ENCODE measurements at regions not wholly inside any gene's neighbourhood (a gene's known extent, or its start where the extent isn't known, plus 50 kb on each side); places are given as distances from the start of the nearest gene placed in this dataset.

GRCh38 chr5:105945203-105945972 lies 1725.3 kb downstream of the EFNA5 start:
- no peak overlapping the region for H3K4me3 ChIP-seq (ENCODE audit: low read depth, low read length)
- DNase-seq: no peak
- no peak for TF ChIP-seq CTCF (IDR thresholded peaks at IDR 0.05; ENCODE audit: low read depth, low read length, missing control alignments)
- no peak overlapping the region for H3K27ac ChIP-seq
- in situ Hi-C loops (cut with HindIII; ENCODE audit: low pct_ligation_motif_present, low sequenced_read_pairs): no loop called here
- no peaks in the 10 kb centered on the region for H3K27me3 ChIP-seq (replicated peaks)
- no peaks in the 10 kb centered on the region for H3K36me3 ChIP-seq (replicated peaks)

DNA sequence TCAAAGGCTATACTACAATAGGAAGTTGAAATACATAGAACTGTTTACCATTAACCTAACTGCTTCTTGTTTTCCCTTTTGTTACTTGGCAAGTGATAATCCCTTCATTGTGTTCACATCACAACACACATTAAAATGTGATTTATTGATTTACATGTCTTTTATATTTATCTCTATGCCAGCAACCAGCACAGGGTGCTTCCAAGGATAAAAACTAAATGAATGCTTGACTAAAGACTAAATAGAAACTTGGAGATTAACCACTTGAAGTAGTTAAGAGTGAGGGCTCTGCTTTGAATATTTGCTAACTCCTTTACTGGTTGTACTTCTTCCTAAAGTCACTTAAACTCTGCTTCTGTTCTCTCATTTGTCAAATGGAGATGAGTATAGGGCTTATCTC lies 1730.6 kb downstream of the EFNA5 start:
- no peak for TF ChIP-seq CTCF (IDR thresholded peaks at IDR 0.05; ENCODE audit: low read depth, low read length, missing control alignments)
- Histone ChIP-seq H3K27me3 (replicated peaks) (no peaks in the 10 kb centered on the region), H3K4me3 (ENCODE audit: low read depth, low read length) (no peak overlapping the region), H3K27ac (no peak overlapping the region), H3K36me3 (replicated peaks) (no peaks in the 10 kb centered on the region)
- no peak for DNase-seq
- in situ Hi-C loops (cut with HindIII; ENCODE audit: low pct_ligation_motif_present, low sequenced_read_pairs): no loop called here

DNA sequence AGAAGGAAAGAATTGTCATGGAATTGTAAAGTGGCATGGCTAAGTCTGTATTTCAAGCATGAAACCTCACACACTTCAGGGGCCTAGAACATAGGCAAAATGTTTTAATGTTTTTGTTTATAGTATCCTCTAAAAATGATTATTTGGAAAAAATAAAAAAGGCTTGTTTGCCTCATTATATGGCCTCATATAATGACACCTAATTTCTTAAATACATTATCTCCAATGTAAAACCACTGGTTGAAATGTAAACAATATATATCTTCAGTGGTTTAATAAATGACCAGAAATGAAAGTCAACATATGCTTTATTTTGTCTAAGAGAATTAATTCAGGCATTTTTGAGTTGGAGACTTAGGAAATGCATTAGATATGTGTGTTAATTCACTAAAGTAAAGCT lies 1736.6 kb downstream of the EFNA5 start:
- TF ChIP-seq CTCF (IDR thresholded peaks at IDR 0.05; ENCODE audit: low read depth, low read length, missing control alignments): no peak
- H3K27ac ChIP-seq: no peak overlapping the region
- no peak overlapping the region for H3K4me3 ChIP-seq (ENCODE audit: low read depth, low read length)
- DNase-seq: no peak
- no peaks in the 10 kb centered on the region for H3K27me3 ChIP-seq (replicated peaks)
- H3K36me3 ChIP-seq (replicated peaks): no peaks in the 10 kb centered on the region
- in situ Hi-C loops (cut with HindIII; ENCODE audit: low pct_ligation_motif_present, low sequenced_read_pairs): no loop called here

DNA sequence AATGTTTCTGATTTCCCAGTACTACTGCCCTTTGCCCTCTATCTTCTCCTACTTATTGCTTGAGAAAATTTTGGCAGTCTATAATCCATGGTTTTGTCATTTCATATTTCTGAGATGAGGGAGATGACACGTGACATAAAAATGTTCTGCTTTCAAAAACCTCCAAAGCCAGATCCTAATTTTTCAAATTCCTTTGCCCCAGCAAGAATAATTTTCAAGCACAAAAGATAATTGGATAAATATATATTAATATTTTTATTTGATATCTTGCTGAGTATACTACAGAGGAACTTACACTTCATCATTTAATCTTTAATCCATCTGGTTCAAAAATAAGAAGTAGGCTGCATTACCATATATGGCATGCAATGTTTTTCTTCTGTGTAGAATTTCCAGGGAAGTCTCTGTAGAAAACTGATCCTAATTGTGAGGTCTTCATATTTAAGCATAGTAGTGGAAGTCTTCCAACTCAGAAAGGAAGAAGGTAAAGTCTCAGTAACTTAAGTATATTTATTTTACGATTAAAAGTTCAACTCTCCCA lies 1738.8 kb downstream of the EFNA5 start:
- peak overlapping the region; percentile 57 for H3K27ac ChIP-seq
- peak; percentile 43 for DNase-seq
- in situ Hi-C loops (cut with HindIII; ENCODE audit: low pct_ligation_motif_present, low sequenced_read_pairs): no loop called here
- H3K4me3 ChIP-seq (ENCODE audit: low read depth, low read length): no peak overlapping the region
- TF ChIP-seq CTCF (IDR thresholded peaks at IDR 0.05; ENCODE audit: low read depth, low read length, missing control alignments): no peak
- H3K27me3 ChIP-seq (replicated peaks): no peaks in the 10 kb centered on the region
- no peaks in the 10 kb centered on the region for H3K36me3 ChIP-seq (replicated peaks)

- TF ChIP-seq CTCF (IDR thresholded peaks at IDR 0.05; ENCODE audit: low read depth, low read length, missing control alignments): no peak
- in situ Hi-C loops (cut with HindIII; ENCODE audit: low pct_ligation_motif_present, low sequenced_read_pairs): no loop called here
- Histone ChIP-seq H3K27ac (no peak overlapping the region), H3K36me3 (replicated peaks) (no peaks in the 10 kb centered on the region), H3K27me3 (replicated peaks) (no peaks in the 10 kb centered on the region), H3K4me3 (ENCODE audit: low read depth, low read length) (no peak overlapping the region)
- no peak for DNase-seq
Measured at GRCh38 chr5:105929858-105930257, 1740.9 kb downstream of the EFNA5 start.
